ENCODE measurements at regions not wholly inside any gene's neighbourhood (a gene's known extent, or its start where the extent isn't known, plus 50 kb on each side); places are given as distances from the start of the nearest gene placed in this dataset.

DNA sequence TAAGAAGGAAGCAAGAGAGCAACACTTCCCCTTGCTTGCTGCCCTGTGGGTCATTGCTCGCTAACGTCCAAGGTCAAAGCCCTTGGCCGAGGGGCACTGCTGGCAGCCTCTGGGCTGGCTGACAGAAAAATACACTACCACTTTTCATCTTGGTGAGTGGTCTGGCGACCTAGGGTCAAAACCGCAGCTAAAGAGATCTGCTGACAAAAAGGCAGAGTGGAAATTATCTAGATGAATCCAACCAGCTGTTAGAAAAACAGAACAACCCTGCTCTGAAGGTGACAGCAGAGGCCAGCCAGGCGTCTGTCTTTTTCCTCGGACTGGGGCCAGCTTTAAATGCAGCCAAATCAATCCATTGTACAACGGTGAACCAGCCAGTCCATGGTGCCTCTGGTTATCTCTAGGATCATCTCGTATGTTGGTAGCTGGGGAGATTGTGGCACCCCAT is 92.6 kb downstream of the CD8B2 start (continued):
- no peak for TF ChIP-seq ZNF274 (IDR thresholded peaks at IDR 0.05; ENCODE audit: low read depth, low read length)

- Histone ChIP-seq H3K79me2 (ENCODE audit: insufficient read depth, low read length) (no peaks in the 10 kb centered on the region), H3K9ac (ENCODE audit: low read length) (no peak overlapping the region), H3K4me3 (replicated peaks in 1 of 2; ENCODE audit: low read depth in 1 of 2, low read length in 2 of 2) (no peak overlapping the region), H3K4me2 (ENCODE audit: low read length) (no peak overlapping the region), H2AFZ (ENCODE audit: low read depth, low read length, poor library complexity, severe bottlenecking) (no peak overlapping the region), H3K36me3 (ENCODE audit: control insufficient read depth in 1 of 2, insufficient read depth in 2 of 2, low read length in 2 of 2) (no peaks in the 10 kb centered on the region), H4K20me1 (ENCODE audit: insufficient read depth) (no peaks in the 10 kb centered on the region), H3K27me3 (ENCODE audit: insufficient read depth, low read length) (0 out of 2 replicates have a peak, but pooled peaks cover 5% of the 10 kb centered on the region), H3K9me3 (ENCODE audit: control insufficient read depth in 1 of 2, insufficient read depth in 1 of 2, low read depth in 1 of 2, low read length in 2 of 2) (no peaks in the 10 kb centered on the region), H3K27ac (ENCODE audit: low read depth, low read length) (no peak overlapping the region), H3K9me2 (ENCODE audit: insufficient read depth) (no peaks in the 10 kb centered on the region), H3K4me1 (ENCODE audit: control insufficient read depth in 1 of 2, insufficient read depth in 2 of 2, low read length in 2 of 2) (peaks cover 11 to 17% of the 10 kb centered on the region in 2 experiments; a peak in 3 of 4 replicates)
- ATAC-seq = no peak
- DNase-seq (ENCODE audit: low read depth, low spot score) = no peak
- ChIA-PET RAD21 (ENCODE audit: low non-redundant PET in 1 of 2, low total read pairs in 2 of 2, uncharacterized antibody in 2 of 2, unreplicated experiment in 2 of 2) (no interaction called here), CTCF (interaction anchor here (1.3 kb wide), 1 partner anchor 37 kb away, joined by 3 read pairs; no protein-coding TSS in a partner anchor), POLR2A (no interaction called here)
- intact Hi-C loops (cut with micrococcal nuclease) = loop anchor here (5.0 to 10.0 kb wide), 5 partner anchors 315 to 1293 kb away; no protein-coding TSS in a partner anchor
- TF ChIP-seq ZFX (IDR thresholded peaks at IDR 0.05) (no peak), EZH2 (IDR thresholded peaks at IDR 0.05) (no peak), POLR2AphosphoS5 (IDR thresholded peaks at IDR 0.05; ENCODE audit: low read depth, low read length) (no peak), SP1 (IDR thresholded peaks at IDR 0.05; ENCODE audit: low read depth) (no peak), ZNF274 (IDR thresholded peaks at IDR 0.05; ENCODE audit: low read depth, low read length) (no peak), EZH2phosphoT487 (IDR thresholded peaks at IDR 0.05; ENCODE audit: borderline replicate concordance) (no peak), TCF7L2 (IDR thresholded peaks at IDR 0.05; ENCODE audit: borderline replicate concordance, extremely low read depth, insufficient read depth, insufficient read length) (no peak), SIN3A (IDR thresholded peaks at IDR 0.05; ENCODE audit: low read depth) (no peak), YY1 (IDR thresholded peaks at IDR 0.05; ENCODE audit: extremely low read depth, insufficient replicate concordance, low read depth, low read length) (no peak), CEBPB (IDR thresholded peaks at IDR 0.05; ENCODE audit: low read depth) (no peak), ELF1 (IDR thresholded peaks at IDR 0.05; ENCODE audit: borderline replicate concordance, low read depth) (no peak), POLR2A (IDR thresholded peaks at IDR 0.05; ENCODE audit: borderline replicate concordance, extremely low read depth, insufficient read depth, insufficient read length) (no peak)
- TF ChIP-seq, protein P1, sequence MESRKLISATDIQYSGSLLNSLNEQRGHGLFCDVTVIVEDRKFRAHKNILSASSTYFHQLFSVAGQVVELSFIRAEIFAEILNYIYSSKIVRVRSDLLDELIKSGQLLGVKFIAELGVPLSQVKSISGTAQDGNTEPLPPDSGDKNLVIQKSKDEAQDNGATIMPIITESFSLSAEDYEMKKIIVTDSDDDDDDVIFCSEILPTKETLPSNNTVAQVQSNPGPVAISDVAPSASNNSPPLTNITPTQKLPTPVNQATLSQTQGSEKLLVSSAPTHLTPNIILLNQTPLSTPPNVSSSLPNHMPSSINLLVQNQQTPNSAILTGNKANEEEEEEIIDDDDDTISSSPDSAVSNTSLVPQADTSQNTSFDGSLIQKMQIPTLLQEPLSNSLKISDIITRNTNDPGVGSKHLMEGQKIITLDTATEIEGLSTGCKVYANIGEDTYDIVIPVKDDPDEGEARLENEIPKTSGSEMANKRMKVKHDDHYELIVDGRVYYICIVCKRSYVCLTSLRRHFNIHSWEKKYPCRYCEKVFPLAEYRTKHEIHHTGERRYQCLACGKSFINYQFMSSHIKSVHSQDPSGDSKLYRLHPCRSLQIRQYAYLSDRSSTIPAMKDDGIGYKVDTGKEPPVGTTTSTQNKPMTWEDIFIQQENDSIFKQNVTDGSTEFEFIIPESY (IDR thresholded peaks at IDR 0.05; ENCODE audit: extremely low read depth, insufficient replicate concordance, low read length) = no peak
- TF ChIP-seq, protein P2, sequence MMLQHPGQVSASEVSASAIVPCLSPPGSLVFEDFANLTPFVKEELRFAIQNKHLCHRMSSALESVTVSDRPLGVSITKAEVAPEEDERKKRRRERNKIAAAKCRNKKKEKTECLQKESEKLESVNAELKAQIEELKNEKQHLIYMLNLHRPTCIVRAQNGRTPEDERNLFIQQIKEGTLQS (IDR thresholded peaks at IDR 0.05) = no peak
- TF ChIP-seq, protein P3, sequence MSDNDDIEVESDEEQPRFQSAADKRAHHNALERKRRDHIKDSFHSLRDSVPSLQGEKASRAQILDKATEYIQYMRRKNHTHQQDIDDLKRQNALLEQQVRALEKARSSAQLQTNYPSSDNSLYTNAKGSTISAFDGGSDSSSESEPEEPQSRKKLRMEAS (IDR thresholded peaks at IDR 0.05) = no peak
- BruUV-seq (replicated peaks) = no TSS peak
These were observed 93.1 kb downstream of the CD8B2 start for GRCh38 chr2:106580241-106580640.

Measured in HCT116 (cell line).